Naive thymus-derived CD8-positive, alpha-beta T cell (primary cell): ENCODE measurements at regions not wholly inside any gene's neighbourhood (a gene's known extent, or its start where the extent isn't known, plus 50 kb on each side); places are given as distances from the start of the nearest gene placed in this dataset.
"Not testable (repeated sequence)": the region's sequence is repeated elsewhere in the genome, so short reads cannot be mapped to it uniquely, and the experiment has no call there.

Experiments
- ATAC-seq, 2 donors: fragments of 150-1000 bp; cut with Tn5 transposase in 1 of 2; sonication (Bioruptor Pico), chemical (Tn5 transposase) in 1 of 2; 1 replicate in 1 of 2; 2 replicates in 1 of 2; pipeline ENCODE4 v1.10.0; 2021; ENCODE audit warnings: mild to moderate bottlenecking in 2 of 2, moderate library complexity in 2 of 2
- POLR2A ChIA-PET: fragments of 350-600 bp; sonication (Branson Sonifier 250); formaldehyde crosslinking; loops from one replicate; lab custom pipeline; 2021; ENCODE audit warnings: antibody characterized with exemption; lab: Charles Lee
- DNase-seq, 10 donors: peaks; one replicate each; pipeline versions ENCODE4 v3.0.0 to v3.0.0-alpha.2; 2020 to 2022
- H3K27ac Mint-ChIP-seq, 10 donors: one replicate each; pipeline ENCODE4 v1.8.0; 2020 to 2022; ENCODE audit warnings: mild to moderate bottlenecking in 10 of 10, mixed read lengths in 10 of 10, moderate library complexity in 4 of 10, inconsistent platforms in 1 of 10
- H3K27me3 Mint-ChIP-seq, 5 donors: one replicate each; pipeline ENCODE4 v1.8.0; 2021 to 2022; ENCODE audit warnings: mixed read lengths in 5 of 5
- H3K36me3 Mint-ChIP-seq, 3 donors: one replicate each; pipeline ENCODE4 v1.8.0; 2020 to 2022; ENCODE audit warnings: mixed read lengths in 3 of 3, mild to moderate bottlenecking in 2 of 3, inconsistent platforms in 1 of 3
- H3K4me1 Mint-ChIP-seq, 4 donors: one replicate each; pipeline ENCODE4 v1.8.0; 2021 to 2022; ENCODE audit warnings: mixed read lengths in 4 of 4
- H3K4me3 Mint-ChIP-seq, 10 donors: one replicate each; pipeline ENCODE4 v1.8.0; 2020 to 2022; ENCODE audit warnings: mild to moderate bottlenecking in 10 of 10, mixed read lengths in 10 of 10, moderate library complexity in 6 of 10, inconsistent platforms in 1 of 10
- H3K9me3 Mint-ChIP-seq, 9 donors: one replicate each; pipeline ENCODE4 v1.8.0; 2020 to 2022; ENCODE audit warnings: mixed read lengths in 9 of 9, mild to moderate bottlenecking in 3 of 9, inconsistent platforms in 1 of 9, moderate library complexity in 1 of 9

DNA sequence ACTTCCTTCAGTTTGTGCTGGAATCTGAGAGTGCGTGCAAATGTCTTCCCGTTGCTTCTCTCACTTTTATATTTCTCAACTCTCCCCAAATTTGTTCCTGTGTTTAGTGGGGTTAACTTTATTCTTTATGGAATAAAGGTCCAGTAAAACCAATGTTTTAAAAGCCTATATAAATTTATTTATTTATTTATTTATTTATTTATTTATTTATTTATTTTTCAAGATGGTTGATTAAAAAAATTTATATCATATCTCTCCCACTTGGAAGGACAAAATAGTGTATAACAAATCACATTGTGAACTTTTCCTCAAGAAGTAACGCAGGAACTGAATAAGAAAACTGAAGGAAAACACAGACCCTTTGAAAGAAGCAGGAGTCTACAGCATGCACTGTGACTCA is 95.3 kb upstream of the ITM2A start:
- H3K27me3 Mint-ChIP-seq: peaks cover 0 to 7% (median 2%) of the 10 kb centered on the region in 5 donors
- DNase-seq: no peak
- H3K9me3 Mint-ChIP-seq: peaks cover 0 to 17% (median 3%) of the 10 kb centered on the region in 9 donors
- H3K36me3 Mint-ChIP-seq: no peaks in the 10 kb centered on the region
- no peak for ATAC-seq
- H3K4me3 Mint-ChIP-seq: no peak overlapping the region
- no peak overlapping the region for H3K27ac Mint-ChIP-seq
- H3K4me1 Mint-ChIP-seq: no peaks in the 10 kb centered on the region
- POLR2A ChIA-PET: no interaction called here

DNA sequence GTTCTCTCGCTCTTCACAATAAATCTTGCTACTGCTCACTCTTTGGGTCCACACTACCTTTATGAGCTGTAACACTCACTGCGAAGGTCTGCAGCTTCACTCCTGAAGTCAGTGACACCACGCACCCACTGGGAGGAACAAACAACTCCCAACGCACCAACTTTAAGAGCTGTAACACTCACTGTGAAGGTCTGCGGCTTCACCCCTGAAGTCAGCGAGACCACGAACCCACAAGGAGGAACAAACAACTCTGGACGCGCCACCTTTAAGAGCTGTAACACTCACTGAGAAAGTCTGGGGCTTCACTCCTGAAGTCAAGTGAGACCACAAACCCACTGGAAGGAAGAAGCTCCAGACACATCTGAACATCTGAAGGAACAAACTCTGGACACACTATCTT is 89.5 kb upstream of the ITM2A start:
- H3K4me1 Mint-ChIP-seq, POLR2A ChIA-PET, H3K27me3 Mint-ChIP-seq, H3K9me3 Mint-ChIP-seq, ATAC-seq, H3K36me3 Mint-ChIP-seq: not testable (repeated sequence)
- Mint-ChIP-seq H3K4me3 (peak overlapping the region in 1 of 10 donors; percentile 43), H3K27ac (peak overlapping the region in 3 of 10 donors; percentile 41 to 51 (median 46))
- peak in 2 of 10 donors; percentile 2 to 12 for DNase-seq

DNA sequence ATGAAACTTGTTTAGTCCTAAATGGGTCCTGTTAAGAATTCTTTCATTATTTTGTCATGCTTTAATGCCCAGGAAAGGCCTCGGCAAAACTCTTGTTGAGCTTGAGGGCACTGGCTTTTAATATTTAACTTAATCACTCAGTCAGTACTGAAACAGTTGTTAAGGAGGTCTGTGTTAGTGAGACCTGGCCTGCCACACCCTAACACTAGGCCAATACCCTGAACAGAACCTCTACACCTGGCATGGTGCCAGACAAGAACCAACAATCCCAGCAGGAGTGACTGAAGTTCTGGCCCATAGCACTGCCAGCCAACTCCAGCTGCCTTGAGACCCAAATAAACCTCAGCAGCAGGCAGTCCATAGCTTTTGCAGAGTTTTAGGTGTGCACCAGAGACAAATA is 85.7 kb upstream of the ITM2A start:
- H3K9me3 Mint-ChIP-seq: peaks cover 0 to 2% (median 0%) of the 10 kb centered on the region in 9 donors
- DNase-seq (no peak), ATAC-seq (no peak)
- no peak overlapping the region for H3K27ac Mint-ChIP-seq
- no peak overlapping the region for H3K4me3 Mint-ChIP-seq
- H3K4me1 Mint-ChIP-seq: peaks cover 0 to 8% (median 5%) of the 10 kb centered on the region in 4 donors
- H3K27me3 Mint-ChIP-seq: no peaks in the 10 kb centered on the region
- H3K36me3 Mint-ChIP-seq: peaks cover 0 to 3% (median 0%) of the 10 kb centered on the region in 3 donors
- POLR2A ChIA-PET: no interaction called here

DNA sequence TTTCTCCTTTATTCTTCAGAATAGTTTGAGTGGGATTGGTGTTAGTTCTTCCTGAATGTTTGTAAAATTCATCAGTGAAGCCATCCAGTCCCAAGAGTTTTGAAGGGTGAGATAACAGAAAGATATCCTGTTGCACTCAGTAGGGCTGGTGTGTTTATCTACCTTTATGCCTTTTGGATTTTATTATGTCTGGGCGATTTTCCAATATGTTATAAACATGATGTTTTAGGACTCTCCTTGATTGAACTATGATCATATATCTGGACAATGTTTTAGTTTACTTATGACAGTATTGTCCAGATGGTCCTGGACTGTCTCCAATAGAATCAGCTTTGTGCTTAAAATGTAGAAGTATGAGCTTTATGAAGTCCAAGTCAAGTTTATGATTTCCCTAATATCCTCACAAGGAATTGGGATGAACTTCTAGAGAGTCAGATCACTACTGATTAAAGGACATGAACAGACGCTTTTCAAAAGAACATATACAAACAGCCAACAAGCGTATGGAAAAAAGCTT is 77.6 kb upstream of the ITM2A start:
- no peaks in the 10 kb centered on the region for H3K4me1 Mint-ChIP-seq

DNA sequence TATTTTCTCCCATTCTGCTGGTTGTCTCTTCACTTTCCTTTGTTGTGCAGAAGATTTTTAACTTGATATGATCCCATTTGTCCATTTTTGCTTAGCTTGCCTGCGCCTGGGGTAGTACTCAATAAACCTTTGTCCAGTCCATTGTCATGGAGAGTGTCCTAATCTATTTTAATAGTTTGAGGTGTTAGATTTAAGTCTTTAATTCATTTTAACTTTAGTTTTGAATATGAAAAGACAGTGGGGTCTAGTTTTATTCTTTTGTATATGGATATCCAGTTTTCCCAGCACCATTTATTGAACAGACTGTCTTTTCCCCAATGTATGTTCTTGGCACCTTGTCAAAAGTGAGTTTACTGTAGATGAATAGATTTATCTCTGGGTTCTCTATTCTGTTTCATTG is 76.0 kb upstream of the ITM2A start:
- ATAC-seq (no peak), DNase-seq (no peak)
- Mint-ChIP-seq H3K9me3 (peaks cover 0 to 4% (median 0%) of the 10 kb centered on the region in 9 donors), H3K27ac (no peak overlapping the region), H3K27me3 (no peaks in the 10 kb centered on the region), H3K36me3 (no peaks in the 10 kb centered on the region), H3K4me1 (no peaks in the 10 kb centered on the region), H3K4me3 (no peak overlapping the region)
- POLR2A ChIA-PET: no interaction called here

More for the DNA sequence above, 77.6 kb upstream of the ITM2A start:
- no peaks in the 10 kb centered on the region for H3K36me3 Mint-ChIP-seq
- H3K27me3 Mint-ChIP-seq: no peaks in the 10 kb centered on the region
- no peak for ATAC-seq
- POLR2A ChIA-PET: no interaction called here
- no peaks in the 10 kb centered on the region for H3K9me3 Mint-ChIP-seq
- H3K4me3 Mint-ChIP-seq: no peak overlapping the region
- no peak overlapping the region for H3K27ac Mint-ChIP-seq
- no peak for DNase-seq

DNA sequence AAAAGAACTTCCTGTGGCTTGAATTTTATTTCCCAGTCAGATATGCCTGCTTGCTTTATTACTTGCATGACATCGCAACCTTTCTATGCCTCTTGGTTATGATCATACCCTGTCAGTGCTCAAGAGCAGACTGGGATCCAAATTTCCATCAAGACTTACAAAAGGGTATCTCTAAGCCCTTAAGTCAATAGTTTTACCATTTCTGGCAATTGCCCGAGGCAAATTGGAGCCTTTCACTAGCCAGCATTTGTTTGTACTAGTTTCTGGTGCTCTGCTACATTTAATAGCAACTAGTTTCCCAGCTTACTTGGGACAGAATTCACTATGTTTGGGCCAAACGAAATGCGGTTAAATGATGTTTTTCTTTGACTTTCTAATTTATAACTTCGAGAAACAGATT is 73.2 kb upstream of the ITM2A start:
- Mint-ChIP-seq H3K27ac (no peak overlapping the region), H3K4me1 (no peaks in the 10 kb centered on the region), H3K9me3 (peaks cover 0 to 10% (median 0%) of the 10 kb centered on the region in 9 donors), H3K4me3 (no peak overlapping the region), H3K36me3 (no peaks in the 10 kb centered on the region), H3K27me3 (no peaks in the 10 kb centered on the region)
- DNase-seq (no peak), ATAC-seq (no peak)
- POLR2A ChIA-PET: no interaction called here
